ENCODE measurements at regions not wholly inside any gene's neighbourhood (a gene's known extent, or its start where the extent isn't known, plus 50 kb on each side); places are given as distances from the start of the nearest gene placed in this dataset.

- DNase-seq (ENCODE audit: low read depth in 2 of 3, low spot score in 1 of 3): no peak
Measured at GRCh38 chr4:153938994-153939393, 150.1 kb upstream of the SFRP2 start.

- DNase-seq (ENCODE audit: low read depth in 2 of 3, low spot score in 1 of 3): no peak
Measured at GRCh38 chr4:153937289-153937688, 148.4 kb upstream of the SFRP2 start.

- no peak for DNase-seq (ENCODE audit: low read depth in 2 of 3, low spot score in 1 of 3)
Measured at GRCh38 chr4:153936121-153936520, 147.2 kb upstream of the SFRP2 start.

DNA sequence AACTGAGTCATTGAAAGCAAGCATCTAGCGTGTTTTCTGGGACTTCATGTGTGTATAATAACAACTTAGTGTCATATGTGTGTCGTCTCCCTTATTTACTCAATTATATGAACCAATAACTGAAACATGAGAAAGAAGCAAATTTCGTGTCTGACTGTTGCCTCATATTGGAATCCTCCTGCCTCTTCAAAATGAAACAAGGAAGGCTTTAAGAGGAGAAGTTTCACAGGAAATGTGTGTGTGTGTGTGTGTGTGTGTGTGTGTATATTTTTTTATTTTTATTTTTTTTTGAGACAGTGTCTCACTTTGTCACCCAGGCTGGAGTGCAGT is 145.8 kb upstream of the SFRP2 start:
- DNase-seq (ENCODE audit: low read depth in 2 of 3, low spot score in 1 of 3): no peak

- DNase-seq (ENCODE audit: low read depth in 2 of 3, low spot score in 1 of 3): no peak
Measured at GRCh38 chr4:153933915-153934687, 145.2 kb upstream of the SFRP2 start.

DNA sequence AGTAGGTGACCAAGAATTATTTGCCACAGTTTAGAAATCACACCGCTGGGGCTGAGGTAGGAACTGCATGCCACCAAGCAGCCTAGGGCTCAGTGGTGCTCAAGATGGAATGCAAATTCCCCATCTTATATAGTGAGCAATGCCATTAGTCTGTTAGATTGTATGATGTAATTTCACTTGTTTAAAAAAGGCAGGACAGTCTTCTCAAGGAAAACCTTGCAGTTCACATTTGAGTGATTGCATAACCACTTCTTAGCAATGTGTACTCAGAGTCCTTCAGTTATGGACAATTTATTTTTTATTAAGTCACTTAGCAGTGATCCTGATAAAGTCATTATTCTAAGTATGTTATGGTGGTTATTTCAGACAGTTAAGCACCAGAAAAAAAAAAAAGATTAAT is 142.9 kb upstream of the SFRP2 start:
- no peak for DNase-seq (ENCODE audit: low read depth in 2 of 3, low spot score in 1 of 3)

GRCh38 chr4:153929675-153930074 is 140.8 kb upstream of the SFRP2 start:
- DNase-seq (ENCODE audit: low read depth in 2 of 3, low spot score in 1 of 3): no peak

- DNase-seq (ENCODE audit: low read depth in 2 of 3, low spot score in 1 of 3): no peak
Measured at GRCh38 chr4:153927451-153927850, 138.6 kb upstream of the SFRP2 start.

- DNase-seq (ENCODE audit: low read depth in 2 of 3, low spot score in 1 of 3): no peak
Measured at GRCh38 chr4:153922148-153922547, 133.3 kb upstream of the SFRP2 start.

DNA sequence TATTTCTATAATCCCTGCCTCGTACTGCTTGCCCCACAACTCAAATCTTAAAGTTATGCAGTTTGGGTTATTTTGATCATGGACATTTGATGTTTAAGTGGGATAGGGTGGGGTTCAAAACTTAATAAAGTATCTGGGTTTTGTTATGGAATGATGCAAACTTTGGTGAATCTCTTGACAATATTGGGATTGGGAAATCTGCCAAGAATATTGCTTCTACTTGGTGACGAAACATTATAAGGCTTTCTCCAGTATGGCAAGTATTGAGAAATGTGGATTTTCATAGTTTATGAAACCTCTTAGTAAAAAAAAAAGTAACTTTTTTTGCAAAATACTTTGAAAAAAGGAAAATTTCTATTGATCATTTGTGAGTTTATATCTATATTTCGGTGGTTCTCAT is 130.8 kb upstream of the SFRP2 start:
- no peak for DNase-seq (ENCODE audit: low read depth in 2 of 3, low spot score in 1 of 3)

DNA sequence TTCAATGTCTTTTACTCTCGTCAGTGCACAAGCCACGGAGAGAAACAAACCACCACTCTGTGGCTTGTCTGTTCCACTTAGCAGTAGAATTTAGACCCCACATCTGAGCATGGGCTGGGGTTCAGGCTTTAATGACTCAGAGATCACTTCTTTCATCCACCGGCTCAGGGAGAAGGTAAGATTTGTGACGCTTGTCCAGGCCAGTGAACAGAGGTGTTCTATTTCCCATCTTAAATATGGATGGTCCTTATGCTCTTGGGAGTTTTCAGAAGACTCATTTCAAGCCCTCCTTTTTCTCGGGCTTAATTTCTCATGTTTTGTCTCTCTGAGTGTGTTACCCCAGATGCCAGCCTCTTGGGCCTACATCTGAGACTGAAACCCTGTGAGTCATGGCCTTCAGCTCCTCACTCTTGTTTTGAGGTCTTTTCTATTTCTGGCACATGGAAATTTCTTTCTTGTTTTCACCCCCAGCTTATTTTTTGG is 127.4 kb upstream of the SFRP2 start:
- peak; percentile 23 to 36 (median 27) for DNase-seq (ENCODE audit: low read depth in 2 of 3, low spot score in 1 of 3)

DNA sequence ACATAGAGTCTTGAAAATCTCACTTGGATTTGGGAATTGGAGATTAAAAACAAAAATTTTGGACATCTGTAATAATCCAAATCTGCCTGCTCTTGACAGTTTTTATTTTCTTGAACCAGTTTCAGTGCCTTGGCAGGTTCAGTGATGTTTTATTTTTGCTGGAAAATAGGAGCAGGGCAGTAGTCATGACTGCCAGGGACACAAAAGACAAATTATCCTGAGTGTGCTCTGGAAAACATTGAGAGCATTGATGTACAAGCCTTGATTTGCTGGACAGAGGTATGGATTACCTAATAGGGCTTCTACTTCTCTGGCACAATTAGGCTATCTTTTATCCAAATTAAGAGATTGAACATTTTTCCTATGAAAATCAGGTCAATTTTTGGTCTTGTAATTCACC is 123.4 kb upstream of the SFRP2 start:
- DNase-seq (ENCODE audit: low read depth in 2 of 3, low spot score in 1 of 3): no peak

- no peak for DNase-seq (ENCODE audit: low read depth in 2 of 3, low spot score in 1 of 3)
Measured at GRCh38 chr4:153909672-153910071, 120.8 kb upstream of the SFRP2 start.

DNA sequence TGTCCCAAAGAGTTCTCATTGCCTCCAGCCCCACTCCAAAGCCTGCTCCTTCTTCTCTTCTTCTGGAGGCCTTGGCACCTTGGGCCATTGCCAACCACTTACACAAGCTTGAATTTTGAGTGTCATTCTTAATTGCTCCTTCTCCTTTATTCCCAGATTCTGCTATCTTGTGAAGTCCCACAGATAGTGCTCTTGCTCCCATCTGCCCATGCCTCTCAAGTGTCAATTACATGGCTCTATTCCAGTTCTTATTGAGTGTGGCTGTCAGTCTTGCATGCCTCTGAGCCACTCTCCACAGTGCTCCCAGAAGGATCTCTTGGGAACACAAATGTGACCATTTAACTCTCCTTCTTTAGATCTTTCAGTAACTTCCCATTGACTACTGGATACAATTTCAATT is 117.3 kb upstream of the SFRP2 start:
- no peak for DNase-seq (ENCODE audit: low read depth in 2 of 3, low spot score in 1 of 3)

DNA sequence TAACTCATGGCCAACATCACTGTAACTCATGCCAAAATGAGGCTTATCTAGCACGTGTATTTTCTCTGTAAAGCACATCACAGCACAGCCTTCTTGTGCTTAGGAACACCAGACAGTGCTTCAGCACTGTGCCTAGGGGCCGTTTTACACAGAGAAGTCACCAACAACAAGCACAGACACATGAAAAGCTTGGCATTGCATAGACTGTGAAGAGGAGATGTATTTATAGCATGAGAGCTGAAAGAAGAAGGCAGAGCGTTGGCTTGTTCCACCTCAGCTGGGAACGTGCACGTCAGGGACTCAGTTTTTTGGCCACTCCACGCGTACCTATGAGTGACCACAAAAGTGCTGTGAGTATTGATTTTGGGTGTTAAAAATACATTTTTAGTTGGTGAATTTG is 116.3 kb upstream of the SFRP2 start:
- no peak for DNase-seq (ENCODE audit: low read depth in 2 of 3, low spot score in 1 of 3)

DNA sequence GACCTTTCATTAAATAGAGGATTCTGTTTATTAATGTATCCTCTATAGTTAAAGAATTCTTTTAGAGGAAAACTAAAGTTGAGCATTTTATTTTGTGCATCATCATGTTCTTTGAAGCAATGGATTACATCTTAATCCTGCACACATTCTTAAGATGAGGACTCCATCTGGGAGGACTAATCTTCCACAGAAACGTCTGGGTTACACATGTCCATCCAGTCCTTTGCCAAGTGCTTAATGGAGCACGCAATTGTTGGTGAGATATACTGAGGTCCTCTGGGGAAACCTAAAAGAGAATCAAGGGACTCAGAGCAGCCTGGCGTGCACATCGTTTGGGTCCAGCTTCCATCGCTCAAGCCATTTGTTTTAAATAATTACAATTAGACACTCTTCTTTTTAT is 115.1 kb upstream of the SFRP2 start:
- no peak for DNase-seq (ENCODE audit: low read depth in 2 of 3, low spot score in 1 of 3)

GRCh38 chr4:153901220-153901619 is 112.3 kb upstream of the SFRP2 start:
- no peak for DNase-seq (ENCODE audit: low read depth in 2 of 3, low spot score in 1 of 3)

DNA sequence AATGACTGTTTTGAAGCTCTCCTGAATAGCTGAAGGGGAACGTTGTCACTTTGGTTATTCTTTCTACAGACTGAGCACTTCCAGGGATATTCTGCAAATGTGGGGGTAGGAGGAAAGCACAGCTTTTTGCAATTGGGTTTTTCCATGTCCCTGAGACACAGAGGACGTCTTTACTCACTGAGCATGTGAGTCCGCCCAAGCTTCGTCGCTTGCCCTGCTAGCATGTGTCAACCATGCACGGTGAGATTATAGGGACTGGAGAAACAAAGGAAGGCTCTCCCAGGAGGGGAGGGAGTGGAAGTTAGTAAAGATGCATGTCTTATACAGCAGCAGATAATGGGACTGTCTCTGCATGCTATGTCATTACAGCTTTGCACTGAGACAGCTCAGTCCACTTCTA is 111.5 kb upstream of the SFRP2 start:
- no peak for DNase-seq (ENCODE audit: low read depth in 2 of 3, low spot score in 1 of 3)

- no peak for DNase-seq (ENCODE audit: low read depth in 2 of 3, low spot score in 1 of 3)
Measured at GRCh38 chr4:153890761-153891160, 101.9 kb upstream of the SFRP2 start.

DNA sequence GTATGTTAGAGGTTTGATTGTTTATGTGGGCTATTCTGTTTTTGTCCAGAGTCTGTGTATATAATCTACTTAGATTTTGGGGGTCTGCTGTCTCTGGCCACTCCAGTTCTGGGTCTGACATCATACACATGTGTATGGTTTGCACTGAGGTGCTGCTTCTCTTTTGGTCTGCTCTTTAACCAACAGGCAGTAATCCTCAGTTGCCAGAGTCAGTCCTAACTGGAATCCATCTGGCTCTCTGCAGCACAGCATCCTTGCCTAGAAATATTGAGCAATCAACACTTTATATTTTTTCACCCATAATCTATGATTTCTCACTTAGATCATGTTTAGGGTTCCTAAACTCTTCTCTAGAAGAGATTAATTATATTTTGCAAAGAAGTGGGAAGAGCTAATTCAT is 98.3 kb upstream of the SFRP2 start:
- no peak for DNase-seq (ENCODE audit: low read depth in 2 of 3, low spot score in 1 of 3)

- no peak for DNase-seq (ENCODE audit: low read depth in 2 of 3, low spot score in 1 of 3)
Measured at GRCh38 chr4:153884325-153884724, 95.4 kb upstream of the SFRP2 start.

DNA sequence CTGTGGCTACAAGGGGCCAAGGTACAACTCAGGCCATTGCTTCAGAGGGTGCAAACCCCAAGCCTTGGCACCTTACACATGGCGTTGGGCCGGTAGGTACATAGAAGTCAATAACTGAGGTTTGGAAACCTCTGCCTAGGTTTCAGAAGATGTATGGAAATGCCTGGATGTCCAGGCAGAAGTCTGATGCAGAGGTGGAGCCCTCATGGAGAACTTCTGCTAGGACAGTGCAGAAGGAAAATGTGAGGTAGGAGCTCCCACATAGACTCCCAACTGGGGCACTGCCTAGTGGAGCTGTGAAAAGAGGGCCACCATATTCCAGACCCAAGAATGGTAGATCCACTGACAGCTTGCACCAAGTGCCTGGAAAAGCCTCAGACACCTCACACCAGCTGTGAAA is 92.1 kb upstream of the SFRP2 start:
- DNase-seq (ENCODE audit: low read depth in 2 of 3, low spot score in 1 of 3): no peak

DNA sequence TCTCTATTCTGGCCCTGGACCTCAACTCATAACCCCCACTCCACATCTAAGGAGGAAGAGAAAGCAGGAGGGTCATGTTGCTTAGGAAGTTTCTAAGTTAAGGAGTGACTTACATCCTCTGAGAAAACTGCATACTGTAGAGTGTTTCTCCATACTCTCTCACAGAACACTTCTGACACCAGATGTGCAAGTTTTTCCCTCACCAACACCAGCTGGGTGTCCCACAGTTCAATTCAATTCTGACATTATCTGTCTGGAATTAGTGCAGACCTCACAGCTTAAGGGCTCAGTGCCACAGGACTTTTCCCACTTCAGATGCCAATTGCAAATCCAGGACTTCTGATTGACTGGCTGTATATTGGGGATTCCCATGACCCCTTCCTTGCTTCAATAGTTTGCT is 89.0 kb upstream of the SFRP2 start:
- DNase-seq (ENCODE audit: low read depth in 2 of 3, low spot score in 1 of 3): no peak
